HL-60 (cell line): ENCODE measurements at regions not wholly inside any gene's neighbourhood (a gene's known extent, or its start where the extent isn't known, plus 50 kb on each side); places are given as distances from the start of the nearest gene placed in this dataset.

Source experiments
- DNase-seq, 2 experiments: peaks; one replicate each; pipeline ENCODE4 v3.0.0-alpha.2; 2010 to 2020; ENCODE audit warnings: low read depth in 1 of 2, low spot score in 1 of 2
- H3K27ac ChIP-seq: fragments of 250-450 bp; sonication (Bioruptor Pico); replicated peaks from 2 replicates; pipeline ENCODE4 v1.5.1; 2020; ENCODE audit warnings: mild to moderate bottlenecking, moderate library complexity
- H3K27me3 ChIP-seq: fragments of 250-450 bp; sonication (Bioruptor Pico); 2 replicates; pipeline ENCODE4 v1.5.1; 2021; ENCODE audit warnings: mild to moderate bottlenecking, moderate library complexity; ENCODE audit not compliant: insufficient read depth, poor library complexity, severe bottlenecking
- H3K4me3 ChIP-seq: replicated peaks from 2 replicates; pipeline ENCODE4 v1.5.1; 2011; ENCODE audit warnings: mild to moderate bottlenecking, control low read depth, low read length; ENCODE audit not compliant: insufficient read depth
- CTCF ChIP-seq: IDR thresholded peaks from one replicate; pipeline ENCODE4 v1.5.1; 2011; ENCODE audit warnings: low read length, control low read depth, inconsistent platforms; ENCODE audit not compliant: insufficient read depth
- GABPA ChIP-seq: IDR thresholded peaks from 2 replicates; pipeline ENCODE4 v1.6.1; 2012; ENCODE audit warnings: low read depth
- POLR2AphosphoS5 ChIP-seq: IDR thresholded peaks from 2 replicates; pipeline ENCODE4 v1.6.1; 2012; ENCODE audit warnings: low read depth
- REST ChIP-seq: IDR thresholded peaks from 2 replicates; pipeline ENCODE4 v1.6.1; 2012; ENCODE audit warnings: low read depth; ENCODE audit not compliant: insufficient replicate concordance
- SPI1 ChIP-seq: IDR thresholded peaks from 2 replicates; pipeline ENCODE4 v1.6.1; 2012; ENCODE audit warnings: low read depth, mild to moderate bottlenecking, borderline replicate concordance

GRCh38 chr11:109806205-109806604, 287.0 kb upstream of the ZC3H12C start:
- H3K4me3 ChIP-seq: no peak overlapping the region
- no peak for DNase-seq
- no peaks in the 10 kb centered on the region for H3K27me3 ChIP-seq
- H3K27ac ChIP-seq: no peak overlapping the region
- TF ChIP-seq REST (no peak), POLR2AphosphoS5 (no peak), CTCF (no peak), GABPA (no peak), SPI1 (no peak)

- Histone ChIP-seq H3K27me3 (no peaks in the 10 kb centered on the region), H3K4me3 (no peak overlapping the region), H3K27ac (no peak overlapping the region)
- TF ChIP-seq GABPA (no peak), CTCF (no peak), POLR2AphosphoS5 (no peak), SPI1 (peak; percentile 66), REST (no peak)
- no peak for DNase-seq
Measured at GRCh38 chr11:109808569-109808968, 284.6 kb upstream of the ZC3H12C start.

GRCh38 chr11:109814824-109815223, 278.4 kb upstream of the ZC3H12C start:
- Histone ChIP-seq H3K27me3 (no peaks in the 10 kb centered on the region), H3K27ac (no peak overlapping the region), H3K4me3 (no peak overlapping the region)
- TF ChIP-seq CTCF: no peak
- no peak for TF ChIP-seq POLR2AphosphoS5
- TF ChIP-seq SPI1: no peak
- DNase-seq: no peak

DNA sequence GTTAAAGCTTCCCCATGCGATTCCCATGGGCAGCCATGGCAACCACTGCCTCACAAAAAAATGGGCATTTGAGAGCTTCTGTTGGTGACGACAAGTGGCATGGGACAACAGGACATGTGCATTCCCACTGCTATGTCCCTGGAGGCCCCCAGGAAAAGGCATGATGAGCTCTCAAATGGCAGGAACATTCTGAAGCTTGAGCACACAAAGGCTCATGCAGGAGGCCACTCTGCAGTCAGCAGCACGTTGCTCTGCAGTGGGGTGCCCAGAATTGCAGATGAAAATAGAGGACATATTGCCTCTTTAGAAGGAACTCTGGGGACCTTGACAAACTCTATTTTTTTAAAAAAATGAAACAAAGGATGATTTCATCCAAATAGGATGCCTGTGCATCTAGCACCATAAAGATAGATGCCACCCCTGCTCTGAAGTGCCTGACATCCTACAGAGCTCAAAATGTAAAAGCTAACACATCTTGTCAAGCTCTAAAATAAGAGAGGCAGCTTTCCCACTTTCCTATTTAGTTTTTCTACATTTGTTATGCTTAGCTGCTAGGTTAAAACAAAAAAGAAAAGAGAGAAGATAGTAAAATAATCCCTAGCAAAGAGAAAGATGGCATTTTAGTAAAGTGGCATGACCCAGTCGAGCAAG, 277.6 kb upstream of the ZC3H12C start:
- no peaks in the 10 kb centered on the region for H3K27me3 ChIP-seq
- DNase-seq: no peak
- TF ChIP-seq REST (no peak), SPI1 (no peak), POLR2AphosphoS5 (no peak), GABPA (no peak), CTCF (no peak)
- H3K27ac ChIP-seq: no peak overlapping the region
- H3K4me3 ChIP-seq: no peak overlapping the region
